ENCODE measurements at regions not wholly inside any gene's neighbourhood (a gene's known extent, or its start where the extent isn't known, plus 50 kb on each side); places are given as distances from the start of the nearest gene placed in this dataset.

GRCh38 chr3:166607933-166608521 lies 770.8 kb upstream of the BCHE start:
- Histone ChIP-seq H3K79me2 (ENCODE audit: insufficient read depth, low read length) (no peaks in the 10 kb centered on the region), H3K4me3 (replicated peaks in 1 of 3; ENCODE audit: low read depth in 2 of 3, low read length in 3 of 3) (no peak overlapping the region), H2AFZ (ENCODE audit: insufficient read depth, low read depth, low read length, poor library complexity, severe bottlenecking) (no peak overlapping the region), H3K9me3 (replicated peaks in 1 of 2; ENCODE audit: control insufficient read depth in 1 of 2, insufficient read depth in 1 of 2, low read length in 2 of 2) (peaks cover 0 to 4% of the 10 kb centered on the region in 2 donors), H3K4me2 (replicated peaks; ENCODE audit: extremely low read depth, low read length, poor library complexity, severe bottlenecking) (no peak overlapping the region), H3K4me1 (ENCODE audit: control insufficient read depth in 1 of 2, insufficient read depth in 2 of 2, low read length in 2 of 2) (no peaks in the 10 kb centered on the region), H4K20me1 (ENCODE audit: insufficient read depth, low read length) (no peaks in the 10 kb centered on the region), H3K27me3 (ENCODE audit: control insufficient read depth in 2 of 2, insufficient read depth in 2 of 2, low read length in 2 of 2) (no peaks in the 10 kb centered on the region), H3K9ac (ENCODE audit: insufficient read depth, low read length, poor library complexity, severe bottlenecking) (no peak overlapping the region), H3K36me3 (replicated peaks in 1 of 2; ENCODE audit: control insufficient read depth in 1 of 2, insufficient read depth in 2 of 2, low read length in 2 of 2) (no peaks in the 10 kb centered on the region), H3K27ac (ENCODE audit: low read depth in 1 of 2, low read length in 2 of 2) (no peak overlapping the region)
- intact Hi-C loops (cut with micrococcal nuclease), result no loop called here
- Mint-ChIP-seq H3K4me1 (no peaks in the 10 kb centered on the region), H3K27me3 (ENCODE audit: low read depth in 3 of 3) (no peaks in the 10 kb centered on the region), H3K27ac (no peak overlapping the region), H3K36me3 (no peaks in the 10 kb centered on the region), H3K9me3 (peaks cover 0 to 5% (median 1%) of the 10 kb centered on the region in 7 donors), H3K4me3 (no peak overlapping the region)
- no CpG with 5 or more reads among the region's 1 CpG for WGBS (ENCODE audit: insufficient coverage)
- no peak for DNase-seq
- TF ChIP-seq, protein P1, sequence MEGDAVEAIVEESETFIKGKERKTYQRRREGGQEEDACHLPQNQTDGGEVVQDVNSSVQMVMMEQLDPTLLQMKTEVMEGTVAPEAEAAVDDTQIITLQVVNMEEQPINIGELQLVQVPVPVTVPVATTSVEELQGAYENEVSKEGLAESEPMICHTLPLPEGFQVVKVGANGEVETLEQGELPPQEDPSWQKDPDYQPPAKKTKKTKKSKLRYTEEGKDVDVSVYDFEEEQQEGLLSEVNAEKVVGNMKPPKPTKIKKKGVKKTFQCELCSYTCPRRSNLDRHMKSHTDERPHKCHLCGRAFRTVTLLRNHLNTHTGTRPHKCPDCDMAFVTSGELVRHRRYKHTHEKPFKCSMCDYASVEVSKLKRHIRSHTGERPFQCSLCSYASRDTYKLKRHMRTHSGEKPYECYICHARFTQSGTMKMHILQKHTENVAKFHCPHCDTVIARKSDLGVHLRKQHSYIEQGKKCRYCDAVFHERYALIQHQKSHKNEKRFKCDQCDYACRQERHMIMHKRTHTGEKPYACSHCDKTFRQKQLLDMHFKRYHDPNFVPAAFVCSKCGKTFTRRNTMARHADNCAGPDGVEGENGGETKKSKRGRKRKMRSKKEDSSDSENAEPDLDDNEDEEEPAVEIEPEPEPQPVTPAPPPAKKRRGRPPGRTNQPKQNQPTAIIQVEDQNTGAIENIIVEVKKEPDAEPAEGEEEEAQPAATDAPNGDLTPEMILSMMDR (IDR thresholded peaks at IDR 0.05), result no peak

- Mint-ChIP-seq H3K4me3 (no peak overlapping the region), H3K4me1 (no peaks in the 10 kb centered on the region), H3K27me3 (ENCODE audit: low read depth in 3 of 3) (no peaks in the 10 kb centered on the region), H3K27ac (no peak overlapping the region), H3K9me3 (peaks cover 0 to 6% (median 1%) of the 10 kb centered on the region in 7 donors), H3K36me3 (no peaks in the 10 kb centered on the region)
- Histone ChIP-seq H3K27ac (ENCODE audit: low read depth in 1 of 2, low read length in 2 of 2) (no peak overlapping the region), H4K20me1 (ENCODE audit: insufficient read depth, low read length) (no peaks in the 10 kb centered on the region), H3K4me2 (replicated peaks; ENCODE audit: extremely low read depth, low read length, poor library complexity, severe bottlenecking) (no peak overlapping the region), H3K36me3 (replicated peaks in 1 of 2; ENCODE audit: control insufficient read depth in 1 of 2, insufficient read depth in 2 of 2, low read length in 2 of 2) (no peaks in the 10 kb centered on the region), H3K4me1 (ENCODE audit: control insufficient read depth in 1 of 2, insufficient read depth in 2 of 2, low read length in 2 of 2) (no peaks in the 10 kb centered on the region), H3K9me3 (replicated peaks in 1 of 2; ENCODE audit: control insufficient read depth in 1 of 2, insufficient read depth in 1 of 2, low read length in 2 of 2) (peaks cover 4 to 5% of the 10 kb centered on the region in 2 donors), H3K9ac (ENCODE audit: insufficient read depth, low read length, poor library complexity, severe bottlenecking) (no peak overlapping the region), H2AFZ (ENCODE audit: insufficient read depth, low read depth, low read length, poor library complexity, severe bottlenecking) (no peak overlapping the region), H3K27me3 (ENCODE audit: control insufficient read depth in 2 of 2, insufficient read depth in 2 of 2, low read length in 2 of 2) (no peaks in the 10 kb centered on the region), H3K79me2 (ENCODE audit: insufficient read depth, low read length) (no peaks in the 10 kb centered on the region), H3K4me3 (replicated peaks in 1 of 3; ENCODE audit: low read depth in 2 of 3, low read length in 3 of 3) (no peak overlapping the region)
- no peak for DNase-seq
- intact Hi-C loops (cut with micrococcal nuclease), result no loop called here
- TF ChIP-seq, protein P1 (IDR thresholded peaks at IDR 0.05), result no peak
Measured at GRCh38 chr3:166606988-166607387, 769.8 kb upstream of the BCHE start.

Measured in CD14-positive monocyte (primary cell).